PC-9 (cell line): ENCODE measurements at regions not wholly inside any gene's neighbourhood (a gene's known extent, or its start where the extent isn't known, plus 50 kb on each side); places are given as distances from the start of the nearest gene placed in this dataset.

Source experiments
- EZH2 ChIP-seq: fragments of 200-600 bp; sonication (generic); IDR thresholded peaks from 2 replicates; pipeline ENCODE4 v1.8.0; 2017; ENCODE audit warnings: antibody characterized with exemption, low read depth
- TF ChIP-seq, protein P1 (sequence below): fragments of 200-600 bp; sonication (generic); conservative IDR thresholded peaks from 2 replicates; pipeline ENCODE4 v1.6.1; 2017; ENCODE audit warnings: mixed run types, antibody characterized with exemption, mild to moderate bottlenecking, moderate library complexity

DNA sequence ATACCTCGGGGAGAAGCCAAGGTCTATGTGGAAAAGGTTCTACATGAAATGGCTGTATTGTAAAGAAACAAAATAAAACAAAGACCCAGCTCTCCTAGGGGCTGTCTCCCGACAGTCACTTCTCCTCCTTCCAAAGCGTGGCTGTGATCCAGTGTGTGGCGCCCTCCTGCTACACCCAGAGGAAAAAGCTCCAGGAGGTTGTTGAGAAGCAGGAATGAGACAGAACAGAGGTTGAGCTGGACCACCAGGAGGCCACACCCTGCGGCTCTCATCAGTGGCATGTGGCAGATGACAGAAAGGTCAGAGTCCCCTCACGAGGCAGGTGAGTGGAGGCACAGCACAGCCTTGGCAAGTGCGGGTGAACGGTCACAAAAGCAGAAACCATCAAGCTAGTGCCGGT lies 236.0 kb downstream of the TBXT start:
- no peak for TF ChIP-seq EZH2
- TF ChIP-seq, protein P1, sequence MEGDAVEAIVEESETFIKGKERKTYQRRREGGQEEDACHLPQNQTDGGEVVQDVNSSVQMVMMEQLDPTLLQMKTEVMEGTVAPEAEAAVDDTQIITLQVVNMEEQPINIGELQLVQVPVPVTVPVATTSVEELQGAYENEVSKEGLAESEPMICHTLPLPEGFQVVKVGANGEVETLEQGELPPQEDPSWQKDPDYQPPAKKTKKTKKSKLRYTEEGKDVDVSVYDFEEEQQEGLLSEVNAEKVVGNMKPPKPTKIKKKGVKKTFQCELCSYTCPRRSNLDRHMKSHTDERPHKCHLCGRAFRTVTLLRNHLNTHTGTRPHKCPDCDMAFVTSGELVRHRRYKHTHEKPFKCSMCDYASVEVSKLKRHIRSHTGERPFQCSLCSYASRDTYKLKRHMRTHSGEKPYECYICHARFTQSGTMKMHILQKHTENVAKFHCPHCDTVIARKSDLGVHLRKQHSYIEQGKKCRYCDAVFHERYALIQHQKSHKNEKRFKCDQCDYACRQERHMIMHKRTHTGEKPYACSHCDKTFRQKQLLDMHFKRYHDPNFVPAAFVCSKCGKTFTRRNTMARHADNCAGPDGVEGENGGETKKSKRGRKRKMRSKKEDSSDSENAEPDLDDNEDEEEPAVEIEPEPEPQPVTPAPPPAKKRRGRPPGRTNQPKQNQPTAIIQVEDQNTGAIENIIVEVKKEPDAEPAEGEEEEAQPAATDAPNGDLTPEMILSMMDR = no peak
